ENCODE measurements at regions not wholly inside any gene's neighbourhood (a gene's known extent, or its start where the extent isn't known, plus 50 kb on each side); places are given as distances from the start of the nearest gene placed in this dataset.

DNA sequence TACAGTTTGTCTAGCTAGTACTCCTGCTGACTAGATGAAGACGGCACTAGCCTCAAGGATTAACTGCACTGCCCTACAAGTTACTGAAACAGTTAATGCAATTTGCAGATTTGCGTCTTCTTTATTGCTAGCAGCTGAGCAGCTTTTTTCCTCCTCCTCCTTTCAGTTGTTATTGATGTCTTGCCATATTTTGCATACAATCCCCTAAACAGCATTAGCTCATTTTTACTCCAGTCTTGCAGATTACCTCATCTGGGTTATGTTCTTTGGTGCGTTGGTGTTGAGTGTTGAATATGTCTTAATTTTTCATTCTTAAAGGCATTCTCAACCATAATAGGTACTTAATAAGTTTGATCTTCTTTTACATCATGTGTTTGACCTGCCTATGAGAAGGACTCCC lies 363.4 kb upstream of the LYPLAL1 start:
- Mint-ChIP-seq H3K4me3 (no peak overlapping the region), H3K27me3 (no peaks in the 10 kb centered on the region), H3K9me3 (peaks cover 5% of the 10 kb centered on the region), H3K36me3 (ENCODE audit: low read depth) (no peaks in the 10 kb centered on the region), H3K27ac (no peak overlapping the region), H3K4me1 (ENCODE audit: low read depth) (no peaks in the 10 kb centered on the region)
- no peak for DNase-seq

DNA sequence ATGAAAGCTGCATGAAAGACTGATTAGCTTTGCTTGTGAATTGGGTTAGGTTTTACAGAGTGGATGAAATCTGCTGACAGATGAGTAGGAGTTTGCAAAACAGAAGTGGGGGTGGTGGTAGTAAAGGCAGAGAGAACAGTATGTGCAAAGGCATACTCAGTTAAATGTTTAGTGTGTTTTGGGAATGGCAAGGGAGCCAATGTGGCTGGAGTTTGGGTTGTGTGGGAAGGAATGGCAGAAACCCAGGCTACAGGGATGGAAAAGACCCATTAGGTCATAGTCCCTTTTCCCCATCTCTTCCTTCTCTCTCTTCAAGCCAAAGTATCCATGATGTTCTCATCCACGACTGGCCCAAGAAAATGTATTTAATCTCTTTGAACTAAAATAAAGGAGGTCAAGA lies 362.2 kb upstream of the LYPLAL1 start:
- Mint-ChIP-seq H3K4me1 (ENCODE audit: low read depth) (no peaks in the 10 kb centered on the region), H3K27me3 (no peaks in the 10 kb centered on the region), H3K27ac (no peak overlapping the region), H3K36me3 (ENCODE audit: low read depth) (no peaks in the 10 kb centered on the region), H3K9me3 (peaks cover 5% of the 10 kb centered on the region), H3K4me3 (no peak overlapping the region)
- DNase-seq: no peak

- H3K9me3 Mint-ChIP-seq: peaks cover 5% of the 10 kb centered on the region
- no peaks in the 10 kb centered on the region for H3K27me3 Mint-ChIP-seq
- no peak for DNase-seq
- H3K4me1 Mint-ChIP-seq (ENCODE audit: low read depth): no peaks in the 10 kb centered on the region
- no peaks in the 10 kb centered on the region for H3K36me3 Mint-ChIP-seq (ENCODE audit: low read depth)
- no peak overlapping the region for H3K27ac Mint-ChIP-seq
- no peak overlapping the region for H3K4me3 Mint-ChIP-seq
Measured at GRCh38 chr1:218812360-218812759, 361.3 kb upstream of the LYPLAL1 start.

- DNase-seq: no peak
- H3K27ac Mint-ChIP-seq: no peak overlapping the region
- H3K4me1 Mint-ChIP-seq (ENCODE audit: low read depth): no peaks in the 10 kb centered on the region
- peaks cover 2% of the 10 kb centered on the region for H3K9me3 Mint-ChIP-seq
- H3K36me3 Mint-ChIP-seq (ENCODE audit: low read depth): no peaks in the 10 kb centered on the region
- H3K4me3 Mint-ChIP-seq: no peak overlapping the region
- H3K27me3 Mint-ChIP-seq: no peaks in the 10 kb centered on the region
Measured at GRCh38 chr1:218813237-218813636, 360.4 kb upstream of the LYPLAL1 start.

DNA sequence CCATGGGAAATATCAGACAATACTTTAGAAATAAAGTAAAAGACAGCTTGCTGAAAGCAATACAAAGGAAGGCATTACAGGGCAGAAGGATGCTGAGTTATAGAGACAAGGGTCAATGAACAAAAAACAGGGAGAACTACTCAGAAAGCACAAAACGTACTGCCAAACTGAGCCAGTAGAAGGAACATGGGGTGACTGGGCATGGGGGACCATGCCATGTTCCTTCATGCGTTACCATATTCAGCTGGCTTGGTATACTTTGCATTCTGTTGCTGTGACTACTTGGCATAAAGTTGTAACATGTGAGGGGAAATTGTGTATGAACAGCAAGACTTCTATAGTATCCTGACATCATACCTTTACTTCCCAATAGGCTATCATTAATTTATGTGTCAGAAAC lies 358.6 kb upstream of the LYPLAL1 start:
- DNase-seq: no peak
- Mint-ChIP-seq H3K36me3 (ENCODE audit: low read depth) (no peaks in the 10 kb centered on the region), H3K9me3 (no peaks in the 10 kb centered on the region)

DNA sequence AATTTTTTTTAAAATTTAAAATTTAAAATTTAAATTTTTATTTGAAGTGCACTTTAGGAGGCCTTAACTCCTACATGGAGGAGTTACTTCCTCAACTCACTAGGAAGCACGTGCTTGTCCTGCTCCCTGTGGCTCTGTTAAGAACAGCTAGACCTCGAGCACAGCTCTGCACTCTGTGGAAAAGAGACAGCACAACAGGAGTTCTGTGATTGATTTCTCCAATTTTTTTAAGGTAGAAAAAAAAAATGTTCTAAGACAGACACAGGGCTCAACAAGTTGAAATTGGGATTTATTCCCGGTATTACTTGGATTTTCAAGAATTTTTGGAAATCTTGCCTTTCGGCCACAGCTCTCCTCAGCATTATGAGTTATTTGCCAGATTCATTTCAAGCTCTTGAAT lies 356.6 kb upstream of the LYPLAL1 start:
- H3K27me3 Mint-ChIP-seq: no peaks in the 10 kb centered on the region
- DNase-seq: no peak
- no peaks in the 10 kb centered on the region for H3K9me3 Mint-ChIP-seq

More for the DNA sequence above, 358.6 kb upstream of the LYPLAL1 start:
- Mint-ChIP-seq H3K4me1 (ENCODE audit: low read depth) (no peaks in the 10 kb centered on the region), H3K27ac (no peak overlapping the region), H3K4me3 (no peak overlapping the region), H3K27me3 (no peaks in the 10 kb centered on the region)

GRCh38 chr1:218817691-218818465 lies 355.8 kb upstream of the LYPLAL1 start:
- no peaks in the 10 kb centered on the region for H3K9me3 Mint-ChIP-seq
- no peaks in the 10 kb centered on the region for H3K36me3 Mint-ChIP-seq (ENCODE audit: low read depth)
- H3K4me3 Mint-ChIP-seq: no peak overlapping the region
- H3K27me3 Mint-ChIP-seq: no peaks in the 10 kb centered on the region
- no peak for DNase-seq
- no peaks in the 10 kb centered on the region for H3K4me1 Mint-ChIP-seq (ENCODE audit: low read depth)
- no peak overlapping the region for H3K27ac Mint-ChIP-seq

More for the DNA sequence above, 356.6 kb upstream of the LYPLAL1 start:
- no peaks in the 10 kb centered on the region for H3K36me3 Mint-ChIP-seq (ENCODE audit: low read depth)
- H3K4me1 Mint-ChIP-seq (ENCODE audit: low read depth): no peaks in the 10 kb centered on the region
- H3K4me3 Mint-ChIP-seq: no peak overlapping the region
- H3K27ac Mint-ChIP-seq: no peak overlapping the region

GRCh38 chr1:218823291-218823900 lies 350.3 kb upstream of the LYPLAL1 start:
- no peaks in the 10 kb centered on the region for H3K27me3 Mint-ChIP-seq
- DNase-seq: no peak
- H3K4me1 Mint-ChIP-seq (ENCODE audit: low read depth): no peaks in the 10 kb centered on the region
- H3K9me3 Mint-ChIP-seq: peaks cover 4% of the 10 kb centered on the region
- H3K4me3 Mint-ChIP-seq: no peak overlapping the region
- no peaks in the 10 kb centered on the region for H3K36me3 Mint-ChIP-seq (ENCODE audit: low read depth)
- H3K27ac Mint-ChIP-seq: no peak overlapping the region

DNA sequence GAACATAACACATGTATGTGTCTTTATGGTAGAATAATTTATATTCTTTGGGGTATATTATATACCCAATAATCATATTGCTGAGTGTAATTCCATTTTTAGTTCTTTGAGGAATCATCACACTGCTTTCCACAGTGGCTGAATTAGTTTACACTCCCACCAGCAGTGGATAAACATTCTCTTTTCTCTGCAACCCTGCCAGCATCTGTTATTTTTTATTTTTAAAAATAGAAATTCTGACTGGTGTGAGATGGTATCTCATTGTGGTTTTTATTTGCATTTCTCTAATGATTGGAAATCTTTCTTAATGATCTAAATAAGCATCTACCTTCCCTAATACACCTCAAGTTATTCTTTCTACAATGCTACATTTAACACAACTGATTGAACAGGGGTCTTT lies 346.2 kb upstream of the LYPLAL1 start:
- no peak overlapping the region for H3K27ac Mint-ChIP-seq

GRCh38 chr1:218828125-218828650 lies 345.5 kb upstream of the LYPLAL1 start:
- Mint-ChIP-seq H3K4me1 (ENCODE audit: low read depth) (no peaks in the 10 kb centered on the region), H3K36me3 (ENCODE audit: low read depth) (no peaks in the 10 kb centered on the region), H3K27ac (no peak overlapping the region), H3K4me3 (no peak overlapping the region), H3K27me3 (no peaks in the 10 kb centered on the region), H3K9me3 (peaks cover 4% of the 10 kb centered on the region)
- DNase-seq: no peak

More for the DNA sequence above, 346.2 kb upstream of the LYPLAL1 start:
- H3K9me3 Mint-ChIP-seq: peaks cover 4% of the 10 kb centered on the region
- H3K4me1 Mint-ChIP-seq (ENCODE audit: low read depth): no peaks in the 10 kb centered on the region
- no peaks in the 10 kb centered on the region for H3K27me3 Mint-ChIP-seq
- no peaks in the 10 kb centered on the region for H3K36me3 Mint-ChIP-seq (ENCODE audit: low read depth)
- no peak for DNase-seq
- no peak overlapping the region for H3K4me3 Mint-ChIP-seq

DNA sequence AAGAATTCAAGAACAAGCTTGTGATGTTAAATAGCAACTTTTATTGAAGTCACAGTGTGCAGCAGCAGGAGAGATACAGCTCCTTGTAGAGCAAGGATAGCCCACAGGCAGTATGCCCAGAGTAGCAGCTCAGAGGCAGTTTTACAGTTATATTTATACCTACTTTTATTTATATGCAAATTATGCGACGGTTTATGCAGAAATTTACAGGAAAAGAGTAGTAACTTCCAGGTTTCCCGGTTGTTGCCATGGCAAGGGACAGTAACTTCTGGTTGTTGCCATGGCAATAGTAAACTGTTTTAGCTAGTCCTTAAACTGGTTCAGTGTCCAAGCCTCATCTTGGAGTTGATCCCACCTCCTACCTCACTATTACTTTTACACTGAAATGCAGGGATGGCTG lies 344.6 kb upstream of the LYPLAL1 start:
- H3K4me3 Mint-ChIP-seq: no peak overlapping the region
- H3K27me3 Mint-ChIP-seq: no peaks in the 10 kb centered on the region
- H3K9me3 Mint-ChIP-seq: peaks cover 4% of the 10 kb centered on the region
- no peak overlapping the region for H3K27ac Mint-ChIP-seq
- H3K4me1 Mint-ChIP-seq (ENCODE audit: low read depth): no peaks in the 10 kb centered on the region
- H3K36me3 Mint-ChIP-seq (ENCODE audit: low read depth): no peaks in the 10 kb centered on the region
- DNase-seq: no peak

GRCh38 chr1:218835609-218836008 lies 338.1 kb upstream of the LYPLAL1 start:
- H3K9me3 Mint-ChIP-seq: peaks cover 6% of the 10 kb centered on the region
- H3K36me3 Mint-ChIP-seq (ENCODE audit: low read depth): no peaks in the 10 kb centered on the region
- H3K4me1 Mint-ChIP-seq (ENCODE audit: low read depth): no peaks in the 10 kb centered on the region
- H3K27me3 Mint-ChIP-seq: no peaks in the 10 kb centered on the region
- H3K27ac Mint-ChIP-seq: no peak overlapping the region
- no peak overlapping the region for H3K4me3 Mint-ChIP-seq
- DNase-seq: no peak

- Mint-ChIP-seq H3K36me3 (ENCODE audit: low read depth) (no peaks in the 10 kb centered on the region), H3K4me3 (no peak overlapping the region), H3K4me1 (ENCODE audit: low read depth) (no peaks in the 10 kb centered on the region), H3K27ac (no peak overlapping the region), H3K27me3 (no peaks in the 10 kb centered on the region), H3K9me3 (peaks cover 6% of the 10 kb centered on the region)
- DNase-seq: no peak
Measured at GRCh38 chr1:218836264-218836663, 337.4 kb upstream of the LYPLAL1 start.

- Mint-ChIP-seq H3K36me3 (ENCODE audit: low read depth) (no peaks in the 10 kb centered on the region), H3K9me3 (peaks cover 6% of the 10 kb centered on the region), H3K27ac (no peak overlapping the region), H3K4me1 (ENCODE audit: low read depth) (no peaks in the 10 kb centered on the region), H3K27me3 (no peaks in the 10 kb centered on the region), H3K4me3 (no peak overlapping the region)
- DNase-seq: no peak
Measured at GRCh38 chr1:218837051-218837450, 336.6 kb upstream of the LYPLAL1 start.

- H3K4me3 Mint-ChIP-seq: no peak overlapping the region
- H3K4me1 Mint-ChIP-seq (ENCODE audit: low read depth): no peaks in the 10 kb centered on the region
- H3K9me3 Mint-ChIP-seq: peaks cover 3% of the 10 kb centered on the region
- H3K36me3 Mint-ChIP-seq (ENCODE audit: low read depth): no peaks in the 10 kb centered on the region
- H3K27ac Mint-ChIP-seq: no peak overlapping the region
- H3K27me3 Mint-ChIP-seq: no peaks in the 10 kb centered on the region
- DNase-seq: no peak
Measured at GRCh38 chr1:218845589-218845988, 328.1 kb upstream of the LYPLAL1 start.

All from activated T-cell treated with anti-CD3 and anti-CD28 coated beads, Interleukin-2, amount 50 U/mL, for 24 hours (primary cell).